Esophagus muscularis mucosa (tissue), 3 donors: ENCODE measurements at regions not wholly inside any gene's neighbourhood (a gene's known extent, or its start where the extent isn't known, plus 50 kb on each side); places are given as distances from the start of the nearest gene placed in this dataset.

Experiments used
- POLR2A ChIP-seq: fragments of 450-650 bp; IDR thresholded peaks from one replicate; pipeline ENCODE4 v1.6.1; 2017; ENCODE audit warnings: antibody characterized with exemption, moderate library complexity, mild to moderate bottlenecking, low read depth
- POLR2AphosphoS5 ChIP-seq, 2 donors: sonication (generic); formaldehyde crosslinking; IDR thresholded peaks; one replicate each; pipeline ENCODE4 v1.6.1; 2017; ENCODE audit warnings: antibody characterized with exemption in 2 of 2
- TF ChIP-seq, protein P1 (sequence below), 3 experiments: fragments of 200-600 bp in 2 of 3; fragments of 450-650 bp in 1 of 3; sonication (generic) in 2 of 3; IDR thresholded peaks; one replicate each; pipeline ENCODE4 v1.5.1; 2017 to 2019; ENCODE audit warnings: antibody characterized with exemption in 3 of 3, mild to moderate bottlenecking in 2 of 3, moderate library complexity in 1 of 3

- TF ChIP-seq, protein P1, sequence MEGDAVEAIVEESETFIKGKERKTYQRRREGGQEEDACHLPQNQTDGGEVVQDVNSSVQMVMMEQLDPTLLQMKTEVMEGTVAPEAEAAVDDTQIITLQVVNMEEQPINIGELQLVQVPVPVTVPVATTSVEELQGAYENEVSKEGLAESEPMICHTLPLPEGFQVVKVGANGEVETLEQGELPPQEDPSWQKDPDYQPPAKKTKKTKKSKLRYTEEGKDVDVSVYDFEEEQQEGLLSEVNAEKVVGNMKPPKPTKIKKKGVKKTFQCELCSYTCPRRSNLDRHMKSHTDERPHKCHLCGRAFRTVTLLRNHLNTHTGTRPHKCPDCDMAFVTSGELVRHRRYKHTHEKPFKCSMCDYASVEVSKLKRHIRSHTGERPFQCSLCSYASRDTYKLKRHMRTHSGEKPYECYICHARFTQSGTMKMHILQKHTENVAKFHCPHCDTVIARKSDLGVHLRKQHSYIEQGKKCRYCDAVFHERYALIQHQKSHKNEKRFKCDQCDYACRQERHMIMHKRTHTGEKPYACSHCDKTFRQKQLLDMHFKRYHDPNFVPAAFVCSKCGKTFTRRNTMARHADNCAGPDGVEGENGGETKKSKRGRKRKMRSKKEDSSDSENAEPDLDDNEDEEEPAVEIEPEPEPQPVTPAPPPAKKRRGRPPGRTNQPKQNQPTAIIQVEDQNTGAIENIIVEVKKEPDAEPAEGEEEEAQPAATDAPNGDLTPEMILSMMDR (IDR thresholded peaks at IDR 0.05), result no peak
- TF ChIP-seq POLR2A (no peak), POLR2AphosphoS5 (IDR thresholded peaks at IDR 0.05) (no peak)
Measured at GRCh38 chr7:142614116-142614515, 135.2 kb upstream of the PRSS1 start.
